Hepatocyte (in vitro differentiated cells): ENCODE measurements at regions not wholly inside any gene's neighbourhood (a gene's known extent, or its start where the extent isn't known, plus 50 kb on each side); places are given as distances from the start of the nearest gene placed in this dataset.

Source experiments
- DNase-seq: peaks from one replicate; pipeline ENCODE4 v3.0.0-alpha.2; 2016; ENCODE audit warnings: low spot score
- H2AFZ ChIP-seq: fragments of 200-600 bp; sonication (generic); 2 replicates; pipeline ENCODE4 v1.6.0; 2016; ENCODE audit warnings: antibody characterized with exemption, mild to moderate bottlenecking
- H3K27ac ChIP-seq: fragments of 200-600 bp; sonication (generic); 2 replicates; pipeline ENCODE4 v1.5.1; 2016; ENCODE audit warnings: mild to moderate bottlenecking
- H3K27me3 ChIP-seq: fragments of 200-600 bp; sonication (generic); 2 replicates; pipeline ENCODE4 v1.6.1; 2016
- H3K36me3 ChIP-seq: fragments of 200-600 bp; sonication (generic); replicated peaks from 2 replicates; pipeline ENCODE4 v1.5.1; 2016; ENCODE audit warnings: low read depth; ENCODE audit not compliant: insufficient read depth
- H3K4me1 ChIP-seq: fragments of 200-600 bp; sonication (generic); 2 replicates; pipeline ENCODE4 v1.5.1; 2016; ENCODE audit warnings: mild to moderate bottlenecking, moderate library complexity; ENCODE audit not compliant: insufficient read depth
- H3K4me2 ChIP-seq: fragments of 200-600 bp; sonication (generic); 2 replicates; pipeline ENCODE4 v1.6.0; 2016
- H3K4me3 ChIP-seq: fragments of 200-600 bp; sonication (generic); 2 replicates; pipeline ENCODE4 v1.5.1; 2016; ENCODE audit warnings: mild to moderate bottlenecking
- H3K79me2 ChIP-seq: fragments of 200-600 bp; sonication (generic); 2 replicates; pipeline ENCODE4 v1.6.0; 2017; ENCODE audit warnings: mild to moderate bottlenecking
- H3K9me2 ChIP-seq: fragments of 200-600 bp; sonication (generic); replicated peaks from 2 replicates; pipeline ENCODE4 v1.6.0; 2017; ENCODE audit warnings: mild to moderate bottlenecking; ENCODE audit not compliant: insufficient read depth
- H3K9me3 ChIP-seq: fragments of 200-600 bp; sonication (generic); 2 replicates; pipeline ENCODE4 v1.5.1; 2016; ENCODE audit warnings: low read depth, mild to moderate bottlenecking
- H4K20me1 ChIP-seq: fragments of 200-600 bp; sonication (generic); 2 replicates; pipeline ENCODE4 v1.6.0; 2016; ENCODE audit warnings: mild to moderate bottlenecking; ENCODE audit not compliant: insufficient read depth, poor library complexity, severe bottlenecking
- CTCF ChIP-seq: fragments of 200-600 bp; sonication (generic); IDR thresholded peaks from 2 replicates; pipeline ENCODE4 v1.5.1; 2016; ENCODE audit warnings: antibody characterized with exemption, mild to moderate bottlenecking; ENCODE audit not compliant: poor library complexity
- EZH2 ChIP-seq: fragments of 200-600 bp; sonication (generic); IDR thresholded peaks from 2 replicates; pipeline ENCODE4 v1.6.1; 2016; ENCODE audit warnings: antibody characterized with exemption, mild to moderate bottlenecking, borderline replicate concordance
- EZH2phosphoT487 ChIP-seq: fragments of 200-600 bp; sonication (generic); IDR thresholded peaks from one replicate; pipeline ENCODE4 v1.6.1; 2018; ENCODE audit warnings: antibody characterized with exemption, mild to moderate bottlenecking, low read depth, moderate library complexity; ENCODE audit not compliant: unreplicated experiment, severe bottlenecking
- WGBS: methylation state at CpG from one replicate; pipeline ENCODE4 v1.1.6; 2016; ENCODE audit warnings: low lambda C conversion rate; ENCODE audit errors: missing lambda C conversion rate; 5-methylcytosine and 5-hydroxymethylcytosine counted together

DNA sequence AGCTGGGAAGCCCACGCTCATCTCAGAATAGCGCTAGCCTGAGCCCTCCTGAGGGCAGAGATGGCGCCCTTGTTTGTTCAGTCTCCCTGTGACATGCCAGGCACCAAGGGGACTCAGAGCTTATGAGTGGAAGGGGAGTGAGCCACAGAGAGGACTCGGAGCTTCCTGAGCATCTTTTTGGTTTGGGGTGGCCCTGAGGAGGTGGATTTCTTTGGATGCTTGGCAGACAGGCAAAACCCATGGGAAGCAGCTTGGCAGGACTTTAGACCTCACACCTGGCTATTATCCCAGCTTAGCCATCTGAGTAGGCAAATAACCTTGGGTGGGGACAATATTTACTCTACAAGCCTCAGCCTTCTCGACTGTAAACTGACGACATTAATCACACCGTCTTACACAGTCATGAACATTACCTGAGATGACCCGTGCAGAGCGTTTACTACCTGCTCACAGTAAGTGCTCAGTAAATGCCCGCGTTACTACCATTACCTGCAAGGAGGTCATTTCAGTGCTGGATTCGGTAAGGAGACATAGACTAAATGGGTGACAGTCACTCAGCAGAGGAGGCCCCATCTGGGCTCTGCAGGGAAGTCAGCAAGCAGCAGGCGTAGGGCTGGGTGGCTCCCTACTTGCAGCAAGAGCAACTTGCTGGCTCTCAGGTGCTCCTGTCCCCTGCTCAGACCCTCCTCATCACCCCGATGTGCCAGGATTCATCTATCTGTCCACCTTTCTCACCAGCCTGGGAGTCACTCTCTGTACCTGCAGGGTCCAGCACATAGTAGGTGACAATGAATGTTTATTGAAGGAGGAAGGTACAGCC is 54.9 kb downstream of the KLHDC7A start:
- DNase-seq, result peak; percentile 74
- WGBS, result 73% methylated on average over 14 of the region's 14 CpGs
- Histone ChIP-seq H3K27ac (no peak overlapping the region), H3K79me2 (no peaks in the 10 kb centered on the region), H3K36me3 (no peaks in the 10 kb centered on the region), H2AFZ (no peak overlapping the region), H3K9me2 (no peaks in the 10 kb centered on the region), H4K20me1 (no peaks in the 10 kb centered on the region), H3K4me3 (no peak overlapping the region), H3K4me1 (no peaks in the 10 kb centered on the region), H3K4me2 (no peak overlapping the region), H3K9me3 (no peaks in the 10 kb centered on the region), H3K27me3 (peaks cover 37% of the 10 kb centered on the region)
- TF ChIP-seq EZH2 (no peak), CTCF (no peak), EZH2phosphoT487 (no peak)

GRCh38 chr1:18536356-18536755 is 55.6 kb downstream of the KLHDC7A start:
- TF ChIP-seq EZH2phosphoT487, result no peak
- no peak for TF ChIP-seq EZH2
- TF ChIP-seq CTCF, result no peak
- no peak overlapping the region for H3K27ac ChIP-seq
- H3K9me3 ChIP-seq, result no peaks in the 10 kb centered on the region
- no peak overlapping the region for H2AFZ ChIP-seq
- DNase-seq, result no peak
- peaks cover 37% of the 10 kb centered on the region for H3K27me3 ChIP-seq
- no peak overlapping the region for H3K4me3 ChIP-seq
- no peaks in the 10 kb centered on the region for H3K9me2 ChIP-seq
- WGBS, result 94% methylated on average over 2 of the region's 2 CpGs
- no peaks in the 10 kb centered on the region for H3K36me3 ChIP-seq
- H3K4me2 ChIP-seq, result no peak overlapping the region
- H3K79me2 ChIP-seq, result no peaks in the 10 kb centered on the region
- H4K20me1 ChIP-seq, result no peaks in the 10 kb centered on the region
- H3K4me1 ChIP-seq, result no peaks in the 10 kb centered on the region

DNA sequence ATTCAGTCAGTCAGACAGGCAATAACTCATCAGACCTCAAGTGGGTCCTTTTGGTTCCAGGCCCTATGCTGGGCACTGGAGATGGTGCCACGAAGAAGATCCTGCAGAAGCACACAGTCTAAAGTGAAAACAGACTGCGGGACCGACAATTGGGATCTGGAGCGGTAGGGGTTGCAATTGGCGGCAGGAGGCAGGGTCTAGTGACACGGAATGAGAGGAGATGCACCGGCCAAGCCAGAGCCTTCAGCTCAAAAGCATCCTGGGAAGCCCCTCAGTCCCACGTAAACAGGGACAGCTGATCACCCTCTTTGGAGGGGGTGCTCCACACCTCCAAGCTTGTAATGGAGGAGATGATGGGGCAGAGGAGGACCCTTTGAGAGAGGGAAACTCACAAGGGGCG is 56.2 kb downstream of the KLHDC7A start:
- no peaks in the 10 kb centered on the region for H3K79me2 ChIP-seq
- no peaks in the 10 kb centered on the region for H3K9me3 ChIP-seq
- no peak overlapping the region for H3K4me3 ChIP-seq
- no peak for DNase-seq
- 94% methylated on average over 9 of the region's 9 CpGs for WGBS
- H4K20me1 ChIP-seq, result no peaks in the 10 kb centered on the region
- no peaks in the 10 kb centered on the region for H3K4me1 ChIP-seq
- no peaks in the 10 kb centered on the region for H3K36me3 ChIP-seq
- no peak overlapping the region for H2AFZ ChIP-seq
- no peaks in the 10 kb centered on the region for H3K9me2 ChIP-seq
- TF ChIP-seq EZH2phosphoT487 (no peak), CTCF (no peak), EZH2 (no peak)
- no peak overlapping the region for H3K4me2 ChIP-seq
- H3K27ac ChIP-seq, result no peak overlapping the region
- peaks cover 36% of the 10 kb centered on the region for H3K27me3 ChIP-seq
